Stomach (tissue), 8 donors: ENCODE measurements at regions not wholly inside any gene's neighbourhood (a gene's known extent, or its start where the extent isn't known, plus 50 kb on each side); places are given as distances from the start of the nearest gene placed in this dataset.
"Not testable (repeated sequence)": the region's sequence is repeated elsewhere in the genome, so short reads cannot be mapped to it uniquely, and the experiment has no call there.

Experiments
- DNase-seq, 2 donors: peaks; one replicate each; pipeline versions ENCODE4 v3.0.0 to v3.0.0-alpha.2; 2013 to 2019
- H3K27ac ChIP-seq, 5 donors: fragments of 200-600 bp in 4 of 5; sonication (generic) in 4 of 5; one replicate each; pipeline ENCODE4 v1.5.1; 2013 to 2019; ENCODE audit warnings: mild to moderate bottlenecking in 1 of 5, moderate library complexity in 1 of 5
- H3K27me3 ChIP-seq, 3 donors: fragments of 200-600 bp; sonication (generic); one replicate each; pipeline ENCODE4 v1.5.1; 2017 to 2019; ENCODE audit warnings: mixed run types in 1 of 3
- H3K36me3 ChIP-seq, 4 donors: fragments of 200-600 bp; sonication (generic); 1 replicate in 3 of 4; 2 replicates in 1 of 4; pipeline ENCODE4 v1.5.1; 2016 to 2019
- H3K4me1 ChIP-seq, 4 donors: fragments of 200-600 bp; sonication (generic); one replicate each; pipeline ENCODE4 v1.5.1; 2016 to 2019
- H3K4me3 ChIP-seq, 4 donors: fragments of 200-600 bp; sonication (generic) in 3 of 4; one replicate each; pipeline ENCODE4 v1.5.1; 2016 to 2019; ENCODE audit warnings: mild to moderate bottlenecking in 1 of 4
- H3K9me3 ChIP-seq, 4 donors: fragments of 200-600 bp; sonication (generic); one replicate each; pipeline ENCODE4 v1.5.1; 2016 to 2019
- CTCF ChIP-seq, 7 experiments: fragments of 450-650 bp in 4 of 7; fragments of 200-600 bp in 3 of 7; sonication (generic) in 3 of 7; IDR thresholded peaks; one replicate each; pipeline ENCODE4 v1.5.1; 2016 to 2019; ENCODE audit warnings: antibody characterized with exemption in 7 of 7, control low read depth in 2 of 7, mild to moderate bottlenecking in 1 of 7
- EP300 ChIP-seq: sonication (generic); formaldehyde crosslinking; IDR thresholded peaks from one replicate; pipeline ENCODE4 v1.6.1; 2017; ENCODE audit warnings: antibody characterized with exemption
- POLR2A ChIP-seq, 4 donors: fragments of 450-650 bp; IDR thresholded peaks; one replicate each; pipeline ENCODE4 v1.6.1; 2016; ENCODE audit warnings: antibody characterized with exemption in 4 of 4, control low read depth in 2 of 4, mild to moderate bottlenecking in 1 of 4, moderate library complexity in 1 of 4
- POLR2AphosphoS5 ChIP-seq, 3 donors: sonication (generic); formaldehyde crosslinking; IDR thresholded peaks; one replicate each; pipeline ENCODE4 v1.6.1; 2016; ENCODE audit warnings: antibody characterized with exemption in 3 of 3
- WGBS, 5 donors: extraction: QIAGEN DNeasy Blood & Tissue Kit in 3 of 5; methylation state at CpG; one replicate each; pipeline versions ENCODE4 v1.1.5 to v1.1.7; 2013 to 2018; 5-methylcytosine and 5-hydroxymethylcytosine counted together
- intact Hi-C: fragments of 100-400 bp; cut with DNase I; formaldehyde crosslinking; loops from one replicate; pipeline ENCODE4 v1.15.1; 2023; ENCODE audit warnings: low total_unique reads
- donor health status: healthy with polysubstance abuse.
- donor health status: Bipolar disorder and iron deficiency.
- donor health status: healthy.

- intact Hi-C loops, result no loop called here
- H3K4me1 ChIP-seq, result no peaks in the 10 kb centered on the region
- no peaks in the 10 kb centered on the region for H3K27me3 ChIP-seq
- no peak for TF ChIP-seq POLR2AphosphoS5 (IDR thresholded peaks at IDR 0.05)
- TF ChIP-seq POLR2A (IDR thresholded peaks at IDR 0.05), result no peak
- TF ChIP-seq CTCF (IDR thresholded peaks at IDR 0.05), result no peak
- no peak for TF ChIP-seq EP300
- DNase-seq, result no peak
- no peak overlapping the region for H3K27ac ChIP-seq
- H3K36me3 ChIP-seq, result no peaks in the 10 kb centered on the region
- H3K4me3 ChIP-seq, result no peak overlapping the region
- H3K9me3 ChIP-seq, result peaks cover 0 to 4% (median 2%) of the 10 kb centered on the region in 4 donors
These were observed 60.9 kb downstream of the ADRB2 start for GRCh38 chr5:148887123-148887881.

GRCh38 chr5:148889936-148890335, 63.5 kb downstream of the ADRB2 start:
- WGBS, 5 donors, result 77 to 88% (median 86%) methylated on average over 5 of the region's 5 CpGs
- not testable (repeated sequence) for H3K27ac ChIP-seq
- peaks cover 0 to 15% (median 6%) of the 10 kb centered on the region in 4 donors for H3K9me3 ChIP-seq

GRCh38 chr5:148895441-148895840, 69.0 kb downstream of the ADRB2 start:
- intact Hi-C loops, DNase-seq: not testable (repeated sequence)
- 76 to 93% (median 90%) methylated on average over 1 of the region's 1 CpG for WGBS, 5 donors

More at GRCh38 chr5:148889936-148890335, 63.5 kb downstream of the ADRB2 start:
- H3K4me3 ChIP-seq, H3K27me3 ChIP-seq, H3K4me1 ChIP-seq, DNase-seq, H3K36me3 ChIP-seq, intact Hi-C loops: not testable (repeated sequence)

GRCh38 chr5:148897842-148898241, 71.4 kb downstream of the ADRB2 start:
- no peak for DNase-seq
- H3K4me3 ChIP-seq, result no peak overlapping the region
- peaks cover 0 to 11% (median 4%) of the 10 kb centered on the region in 4 donors for H3K9me3 ChIP-seq
- no peak overlapping the region for H3K27ac ChIP-seq
- intact Hi-C loops, result no loop called here
- TF ChIP-seq POLR2A (IDR thresholded peaks at IDR 0.05) (no peak), EP300 (no peak), POLR2AphosphoS5 (IDR thresholded peaks at IDR 0.05) (no peak), CTCF (IDR thresholded peaks at IDR 0.05) (no peak)
- WGBS, 5 donors, result 67 to 75% (median 73%) methylated on average over 9 of the region's 9 CpGs
- H3K4me1 ChIP-seq, result no peaks in the 10 kb centered on the region
- H3K36me3 ChIP-seq, result no peaks in the 10 kb centered on the region
- H3K27me3 ChIP-seq, result no peaks in the 10 kb centered on the region

More at GRCh38 chr5:148895441-148895840, 69.0 kb downstream of the ADRB2 start:
- H3K9me3 ChIP-seq, result peaks cover 0 to 15% (median 4%) of the 10 kb centered on the region in 4 donors
- not testable (repeated sequence) for H3K27ac ChIP-seq, H3K4me3 ChIP-seq, H3K4me1 ChIP-seq, H3K36me3 ChIP-seq, H3K27me3 ChIP-seq

- 89 to 93% (median 92%) methylated on average over 2 of the region's 2 CpGs for WGBS, 5 donors
- Histone ChIP-seq H3K9me3 (peaks cover 0 to 9% (median 3%) of the 10 kb centered on the region in 4 donors), H3K36me3 (no peaks in the 10 kb centered on the region), H3K4me1 (peaks cover 0 to 4% (median 0%) of the 10 kb centered on the region in 4 donors), H3K27ac (no peak overlapping the region), H3K27me3 (no peaks in the 10 kb centered on the region), H3K4me3 (no peak overlapping the region)
- DNase-seq, result no peak
- intact Hi-C loops, result no loop called here
- no peak for TF ChIP-seq POLR2A (IDR thresholded peaks at IDR 0.05)
- TF ChIP-seq POLR2AphosphoS5 (IDR thresholded peaks at IDR 0.05), result no peak
- TF ChIP-seq EP300, result no peak
- TF ChIP-seq CTCF (IDR thresholded peaks at IDR 0.05), result no peak
These were observed 72.1 kb downstream of the ADRB2 start for GRCh38 chr5:148898413-148899075.
